ENCODE measurements at regions not wholly inside any gene's neighbourhood (a gene's known extent, or its start where the extent isn't known, plus 50 kb on each side); places are given as distances from the start of the nearest gene placed in this dataset.

DNA sequence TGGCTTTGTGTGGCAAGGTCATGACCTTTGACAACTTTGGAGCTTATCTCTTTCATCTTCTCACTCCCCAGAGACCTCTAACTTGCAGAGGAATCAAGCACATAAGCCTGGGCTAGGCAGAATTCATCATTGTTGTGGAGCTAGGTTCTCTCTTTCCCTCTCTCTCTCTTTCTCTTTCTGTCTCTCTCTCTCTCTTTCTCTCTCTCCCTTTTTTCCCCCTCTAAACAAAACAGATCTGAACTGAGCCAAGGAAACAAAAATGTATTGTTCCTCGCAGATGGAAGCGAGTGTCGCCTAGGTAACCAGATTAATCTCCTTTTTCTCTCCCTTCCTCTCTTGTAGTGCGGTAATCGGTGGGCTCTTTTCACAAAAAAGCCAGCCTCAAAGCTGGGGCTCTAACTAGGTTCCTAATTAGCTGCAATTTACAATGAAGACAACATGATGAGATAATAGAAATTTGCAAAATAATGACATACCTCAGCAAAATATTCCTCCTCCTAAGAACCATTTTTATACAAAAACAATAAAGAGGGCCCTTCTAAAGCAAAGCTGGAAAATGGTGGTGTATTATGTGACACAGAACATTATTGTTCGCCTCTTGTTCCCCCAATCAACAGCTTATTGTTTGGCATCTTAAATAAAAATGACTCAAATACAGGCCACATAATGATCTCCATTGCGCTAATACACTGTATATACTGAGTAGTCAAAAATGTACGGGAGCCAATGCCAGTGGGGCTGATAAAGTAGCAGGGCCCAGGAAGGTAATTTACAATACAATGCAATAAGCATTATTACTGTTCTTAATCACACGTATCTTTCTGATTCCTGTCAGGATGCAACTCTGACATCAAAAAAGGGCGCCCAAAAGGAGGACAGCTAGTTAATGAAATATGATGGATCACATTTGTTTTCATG, 65.7 kb upstream of the SOX5 start (continued):
- no peak for TF ChIP-seq POLR2A (IDR thresholded peaks at IDR 0.05; ENCODE audit: low read depth, low read length)

DNA sequence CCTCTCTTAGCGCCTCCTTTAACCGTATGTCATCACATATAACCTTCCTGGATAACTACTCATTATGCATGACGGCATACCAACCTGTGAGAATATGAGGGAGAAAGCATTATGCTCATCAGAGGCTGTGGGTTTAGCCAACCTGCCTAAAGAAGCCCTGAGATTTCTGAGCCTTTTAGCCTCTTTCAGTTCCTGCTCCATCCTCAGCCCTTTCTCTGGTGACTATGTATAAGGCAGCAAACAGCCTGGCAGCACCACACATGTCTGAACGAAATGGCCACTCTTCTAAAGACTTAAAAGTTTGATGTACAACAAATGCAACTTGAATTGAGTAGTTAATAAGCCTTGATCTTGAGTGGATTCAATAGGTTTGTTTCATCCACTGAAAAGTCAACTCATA, 64.8 kb upstream of the SOX5 start:
- Histone ChIP-seq H3K9ac (ENCODE audit: low read depth, low read length) (no peak overlapping the region), H2AK5ac (ENCODE audit: low read depth, low read length) (no peak overlapping the region), H3K27me3 (ENCODE audit: control insufficient read depth, insufficient read depth, low read length) (no peaks in the 10 kb centered on the region), H2BK5ac (ENCODE audit: low read depth, low read length, poor library complexity, severe bottlenecking) (no peak overlapping the region), H3K9me1 (ENCODE audit: insufficient read depth, low read length) (no peaks in the 10 kb centered on the region; the same call in 1 of the 2 replicates), H3K23ac (ENCODE audit: low read depth, low read length) (no peak overlapping the region), H2AFZ (replicated peaks; ENCODE audit: low read length, poor library complexity) (no peak overlapping the region), H4K91ac (ENCODE audit: insufficient read depth, low read depth, low read length) (no peak overlapping the region), H2BK15ac (ENCODE audit: low read depth, low read length) (no peak overlapping the region), H4K8ac (ENCODE audit: low read depth in 2 of 2, low read length in 2 of 2) (no peak overlapping the region), H2BK20ac (ENCODE audit: low read depth, low read length) (no peak overlapping the region), H3K4ac (ENCODE audit: low read depth, low read length) (no peak overlapping the region), H3K4me2 (ENCODE audit: low read depth, low read length) (no peak overlapping the region), H3K27ac (ENCODE audit: insufficient read depth, low read length) (no peak overlapping the region), H3K36me3 (ENCODE audit: control insufficient read depth, insufficient read depth, low read length) (no peaks in the 10 kb centered on the region), H3K14ac (replicated peaks; ENCODE audit: low read depth, low read length) (no peak overlapping the region), H4K20me1 (ENCODE audit: insufficient read depth, low read length) (no peaks in the 10 kb centered on the region), H3K18ac (ENCODE audit: low read depth, low read length) (no peak overlapping the region), H2AK9ac (replicated peaks; ENCODE audit: low read depth, low read length, poor library complexity) (no peak overlapping the region), H4K5ac (ENCODE audit: low read depth, low read length) (no peak overlapping the region), H3K4me1 (ENCODE audit: control insufficient read depth, insufficient read depth, low read length) (no peaks in the 10 kb centered on the region), H3K56ac (ENCODE audit: extremely low read depth, insufficient read depth, low read length) (no peak overlapping the region), H2BK120ac (ENCODE audit: low read depth, low read length) (no peak overlapping the region), H3K4me3 (ENCODE audit: insufficient read depth, low read depth, low read length) (no peak overlapping the region), H3K79me1 (ENCODE audit: low read depth in 1 of 2, low read length in 2 of 2) (no peaks in the 10 kb centered on the region; a peak in 1 of 4 replicates), H3K9me3 (ENCODE audit: control insufficient read depth, insufficient read depth, low read length) (no peaks in the 10 kb centered on the region)
- ATAC-seq (ENCODE audit: low read depth) = no peak
- no TSS peak for BruUV-seq (replicated peaks)
- ChIA-PET POLR2A (ENCODE audit: unreplicated experiment) (no interaction called here), CTCF (no interaction called here)
- DNase-seq = no peak
- WGBS, 2 experiments (ENCODE audit: extremely low coverage in 2 of 2, insufficient read length in 1 of 2) = no CpG with 5 or more reads among the region's 4 CpGs
- dilution Hi-C loops (cut with HindIII; ENCODE audit: low sequenced_read_pairs, unreplicated experiment) = no loop called here
- TF ChIP-seq, protein P1, sequence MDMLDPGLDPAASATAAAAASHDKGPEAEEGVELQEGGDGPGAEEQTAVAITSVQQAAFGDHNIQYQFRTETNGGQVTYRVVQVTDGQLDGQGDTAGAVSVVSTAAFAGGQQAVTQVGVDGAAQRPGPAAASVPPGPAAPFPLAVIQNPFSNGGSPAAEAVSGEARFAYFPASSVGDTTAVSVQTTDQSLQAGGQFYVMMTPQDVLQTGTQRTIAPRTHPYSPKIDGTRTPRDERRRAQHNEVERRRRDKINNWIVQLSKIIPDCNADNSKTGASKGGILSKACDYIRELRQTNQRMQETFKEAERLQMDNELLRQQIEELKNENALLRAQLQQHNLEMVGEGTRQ (IDR thresholded peaks at IDR 0.05; ENCODE audit: low read depth, low read length) = no peak
- no peak for TF ChIP-seq MAFK (IDR thresholded peaks at IDR 0.05; ENCODE audit: low read depth, low read length)
- no peak for TF ChIP-seq CEBPB (IDR thresholded peaks at IDR 0.05; ENCODE audit: low read depth, low read length)
- no peak for TF ChIP-seq FOS (IDR thresholded peaks at IDR 0.05; ENCODE audit: low read depth, low read length)
- TF ChIP-seq RFX5 (IDR thresholded peaks at IDR 0.05; ENCODE audit: low read depth, low read length) = no peak
- intact Hi-C loops (cut with micrococcal nuclease) = no loop called here
- in situ Hi-C loops (cut with MboI; ENCODE audit: low sequenced_read_pairs) = no loop called here

All from IMR-90 (cell line).